Lower leg skin (tissue), 4 donors: ENCODE measurements at regions not wholly inside any gene's neighbourhood (a gene's known extent, or its start where the extent isn't known, plus 50 kb on each side); places are given as distances from the start of the nearest gene placed in this dataset.

ENCODE experiments used
- DNase-seq, 2 donors: peaks; one replicate each; pipeline ENCODE4 v3.0.0-alpha.2; 2019; ENCODE audit warnings: low spot score in 2 of 2
- H3K4me3 ChIP-seq: fragments of 200-600 bp; sonication (generic); 2 replicates; pipeline ENCODE4 v1.5.1; 2017; ENCODE audit warnings: mild to moderate bottlenecking, low read depth; ENCODE audit not compliant: poor library complexity, severe bottlenecking
- CTCF ChIP-seq, 3 donors: fragments of 450-650 bp; IDR thresholded peaks; one replicate each; pipeline ENCODE4 v1.5.1; 2016; ENCODE audit warnings: antibody characterized with exemption in 3 of 3, mild to moderate bottlenecking in 3 of 3, moderate library complexity in 2 of 3
- POLR2A ChIP-seq, 2 donors: fragments of 450-650 bp; IDR thresholded peaks; one replicate each; pipeline ENCODE4 v1.6.1; 2016 to 2017; ENCODE audit warnings: antibody characterized with exemption in 2 of 2, mild to moderate bottlenecking in 1 of 2, moderate library complexity in 1 of 2
- WGBS, 2 donors: methylation state at CpG; one replicate each; pipeline ENCODE4 v1.1.5; 2018; 5-methylcytosine and 5-hydroxymethylcytosine counted together
- intact Hi-C: fragments of 100-400 bp; cut with DNase I; formaldehyde crosslinking; loops from one replicate; pipeline ENCODE4 v1.15.0; 2023; ENCODE audit warnings: low total_unique reads

GRCh38 chr5:167156446-167156845 lies 1135.0 kb upstream of the WWC1 start:
- intact Hi-C loops: loop anchor here (5.0 kb wide), 1 partner anchor 1879 kb away; no protein-coding TSS in a partner anchor
- TF ChIP-seq POLR2A (IDR thresholded peaks at IDR 0.05) (no peak), CTCF (IDR thresholded peaks at IDR 0.05) (no peak)
- 84% methylated on average over 6 of the region's 6 CpGs for WGBS, 2 donors
- H3K4me3 ChIP-seq: no peak overlapping the region
- DNase-seq: no peak

DNA sequence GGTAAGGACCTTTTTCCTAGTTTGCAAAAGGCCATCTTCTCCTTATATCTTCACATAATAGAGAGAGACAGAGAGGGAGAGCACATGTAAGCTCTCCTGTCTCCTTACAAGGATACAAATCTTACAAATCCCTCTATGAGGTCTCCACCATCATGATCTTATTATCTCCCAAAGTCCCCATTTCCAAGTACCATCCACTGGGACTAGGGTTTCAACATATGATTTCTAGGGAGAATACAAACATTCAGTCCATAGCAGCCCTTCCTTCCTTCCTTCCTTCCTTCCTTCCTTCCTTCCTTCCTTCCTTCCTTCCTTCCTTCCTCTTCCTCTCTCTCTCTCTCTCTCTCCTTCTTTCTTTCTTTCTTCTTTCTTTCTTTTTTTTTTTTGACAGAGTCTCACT lies 1132.9 kb upstream of the WWC1 start:
- intact Hi-C loops: loop anchor here (5.0 kb wide), 1 partner anchor 1881 kb away; no protein-coding TSS in a partner anchor

DNA sequence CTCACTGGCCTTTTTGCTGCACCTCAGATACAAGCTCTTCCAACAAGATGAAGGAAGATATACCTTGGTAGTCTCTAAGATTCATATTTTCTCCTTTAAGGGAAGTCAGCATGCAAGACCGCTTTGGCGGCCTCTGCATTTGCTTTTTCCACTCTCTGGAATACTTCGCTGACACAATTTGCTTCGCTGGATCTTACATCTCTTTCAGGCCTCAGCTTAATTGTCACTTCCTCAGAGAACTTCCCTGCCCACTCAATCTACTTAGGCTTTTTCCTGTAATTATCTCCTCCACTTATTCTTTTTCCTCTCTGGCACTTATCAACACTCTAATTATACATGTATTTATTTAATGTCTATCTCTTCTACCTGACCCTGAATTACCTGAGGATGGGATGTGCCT lies 1131.1 kb upstream of the WWC1 start:
- H3K4me3 ChIP-seq: no peak overlapping the region
- WGBS, 2 donors: 80 to 93% methylated on average over 4 of the region's 4 CpGs
- no peak for DNase-seq
- no peak for TF ChIP-seq POLR2A (IDR thresholded peaks at IDR 0.05)
- TF ChIP-seq CTCF (IDR thresholded peaks at IDR 0.05): no peak
- intact Hi-C loops: no loop called here

More for the DNA sequence above, 1132.9 kb upstream of the WWC1 start:
- H3K4me3 ChIP-seq: no peak overlapping the region
- TF ChIP-seq CTCF (IDR thresholded peaks at IDR 0.05) (no peak), POLR2A (IDR thresholded peaks at IDR 0.05) (no peak)
- no peak for DNase-seq

GRCh38 chr5:167166696-167167095 lies 1124.7 kb upstream of the WWC1 start:
- TF ChIP-seq POLR2A (IDR thresholded peaks at IDR 0.05): no peak
- TF ChIP-seq CTCF (IDR thresholded peaks at IDR 0.05): no peak
- intact Hi-C loops: no loop called here
- DNase-seq: no peak
- 52 to 65% methylated on average over 2 of the region's 2 CpGs for WGBS, 2 donors
- H3K4me3 ChIP-seq: no peak overlapping the region

DNA sequence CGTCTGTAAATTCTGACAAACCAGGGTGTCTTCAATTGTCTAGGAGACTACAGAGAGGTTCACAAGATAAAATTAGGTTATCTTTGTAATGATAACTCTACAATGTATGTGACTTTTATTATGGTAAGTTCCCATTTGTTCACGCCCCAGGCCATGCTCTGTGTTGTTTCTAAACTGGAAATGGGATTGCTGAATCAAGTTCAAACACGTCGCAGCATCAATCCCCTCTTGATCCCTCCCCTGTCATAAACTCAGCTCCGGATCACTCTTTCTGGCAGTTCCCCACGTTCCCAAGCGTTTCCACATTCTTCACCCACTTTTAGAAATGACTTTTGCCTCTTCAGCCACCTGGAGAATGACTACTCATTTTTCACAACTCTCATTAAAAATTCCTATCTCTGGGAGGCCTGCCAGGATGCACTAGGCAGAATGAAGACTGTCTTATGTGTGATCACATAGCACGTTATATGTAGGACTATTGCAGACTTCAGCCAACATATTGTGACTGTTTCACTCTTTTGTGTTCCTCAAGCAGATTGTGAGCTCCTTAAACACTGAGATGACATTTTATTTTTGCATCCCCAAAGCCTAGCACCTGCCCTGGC lies 1124.2 kb upstream of the WWC1 start:
- TF ChIP-seq POLR2A (IDR thresholded peaks at IDR 0.05) (no peak), CTCF (IDR thresholded peaks at IDR 0.05) (no peak)
- 33 to 38% methylated on average over 8 of the region's 8 CpGs for WGBS, 2 donors
- intact Hi-C loops: no loop called here
- DNase-seq: no peak
- no peak overlapping the region for H3K4me3 ChIP-seq

DNA sequence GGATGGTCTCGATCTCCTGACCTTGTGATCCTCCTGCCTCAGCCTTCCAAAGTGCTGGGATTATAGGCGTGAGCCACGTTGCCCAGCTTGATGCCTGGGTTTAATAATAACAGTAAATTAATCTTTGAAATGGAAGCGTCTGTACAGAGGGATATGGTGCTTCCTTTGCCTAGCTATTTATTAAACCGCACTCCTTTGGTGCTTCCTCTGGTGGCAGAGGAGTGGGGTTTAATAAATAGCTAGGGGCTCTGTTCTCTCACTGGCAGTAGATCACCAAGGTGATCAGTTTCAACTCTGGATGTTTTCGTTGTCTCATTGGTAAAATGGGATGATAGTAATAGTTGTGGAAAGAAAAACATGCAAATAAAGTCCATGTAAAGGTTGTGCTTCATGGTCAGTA lies 1122.5 kb upstream of the WWC1 start:
- intact Hi-C loops: no loop called here
- 86 to 93% methylated on average over 6 of the region's 6 CpGs for WGBS, 2 donors
- TF ChIP-seq CTCF (IDR thresholded peaks at IDR 0.05) (no peak), POLR2A (IDR thresholded peaks at IDR 0.05) (no peak)
- no peak overlapping the region for H3K4me3 ChIP-seq
- DNase-seq: no peak
